Activated CD4-positive, alpha-beta T cell treated with anti-CD3 and anti-CD28 coated beads, Interleukin-2, amount 10 ng/mL, durations not matched to agents 24 days and 14 days (primary cell): ENCODE measurements at regions not wholly inside any gene's neighbourhood (a gene's known extent, or its start where the extent isn't known, plus 50 kb on each side); places are given as distances from the start of the nearest gene placed in this dataset.

Source experiments
- DNase-seq: peaks from one replicate; pipeline ENCODE4 v3.0.0; 2022
- H3K27ac Mint-ChIP-seq: one replicate; pipeline ENCODE4 v1.8.0; 2022; ENCODE audit warnings: mild to moderate bottlenecking, mixed read lengths
- H3K27me3 Mint-ChIP-seq: one replicate; pipeline ENCODE4 v1.8.0; 2022; ENCODE audit warnings: mixed read lengths
- H3K36me3 Mint-ChIP-seq: one replicate; pipeline ENCODE4 v1.8.0; 2022; ENCODE audit warnings: low read depth, mild to moderate bottlenecking, mixed read lengths
- H3K4me1 Mint-ChIP-seq: one replicate; pipeline ENCODE4 v1.8.0; 2021; ENCODE audit warnings: mixed read lengths
- H3K4me3 Mint-ChIP-seq: one replicate; pipeline ENCODE4 v1.8.0; 2022; ENCODE audit warnings: mild to moderate bottlenecking, moderate library complexity, mixed read lengths
- H3K9me3 Mint-ChIP-seq: one replicate; pipeline ENCODE4 v1.8.0; 2021; ENCODE audit warnings: mixed read lengths
- intact Hi-C: fragments of 100-400 bp; cut with micrococcal nuclease; formaldehyde crosslinking; loops from one replicate; pipeline ENCODE4 v1.15.1; 2023

DNA sequence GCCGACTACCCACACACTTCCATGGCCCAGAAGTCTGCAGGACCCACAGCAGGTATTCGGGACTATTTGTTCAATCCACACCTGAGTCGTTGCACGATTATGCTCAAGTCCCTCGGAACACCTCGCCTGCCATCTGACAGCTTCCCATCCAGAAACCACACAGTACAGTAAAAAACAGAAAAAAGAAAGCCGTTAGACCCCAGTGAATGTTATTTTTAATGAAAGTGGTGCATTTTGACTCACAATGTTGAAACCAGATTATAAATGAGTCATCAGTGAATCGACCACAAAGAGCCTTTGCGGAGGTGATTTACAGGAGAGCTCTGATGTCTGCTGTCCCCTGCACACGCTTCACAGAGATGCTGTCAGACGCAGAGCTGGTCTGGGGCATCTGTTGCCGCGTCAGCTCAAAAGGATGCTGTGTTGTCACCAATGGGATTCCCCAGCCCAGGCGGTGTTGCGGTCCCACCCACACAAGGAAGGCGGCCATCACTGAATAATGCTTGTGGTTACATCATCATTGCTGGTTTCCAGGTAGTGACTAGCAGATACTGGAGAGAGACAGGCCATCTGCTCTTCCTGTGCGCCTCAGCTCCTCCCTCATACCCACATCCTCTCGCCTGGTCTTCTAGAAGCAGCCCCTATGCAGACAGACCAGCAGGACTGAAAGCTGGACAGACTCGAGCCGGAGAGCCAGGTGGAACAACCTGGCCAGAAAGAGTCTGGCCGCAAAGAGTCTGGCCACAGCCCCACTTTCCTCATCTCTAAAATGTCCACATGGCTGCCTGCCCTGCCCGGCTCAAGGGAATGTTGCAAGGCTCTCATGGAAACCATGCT lies 116.8 kb downstream of the TOMM20 start:
- Mint-ChIP-seq H3K36me3 (peaks cover 45% of the 10 kb centered on the region), H3K4me3 (peak overlapping the region; percentile 76), H3K4me1 (peaks cover 79% of the 10 kb centered on the region), H3K27me3 (peaks cover 5% of the 10 kb centered on the region), H3K9me3 (peaks cover 20% of the 10 kb centered on the region), H3K27ac (peak overlapping the region; percentile 98)
- peak; percentile 98 for DNase-seq
- intact Hi-C loops, result loop anchor here (1.0 to 10.0 kb wide), 18 partner anchors 25 to 523 kb away; partner anchors contain the start of genes ARID4B and GGPS1

DNA sequence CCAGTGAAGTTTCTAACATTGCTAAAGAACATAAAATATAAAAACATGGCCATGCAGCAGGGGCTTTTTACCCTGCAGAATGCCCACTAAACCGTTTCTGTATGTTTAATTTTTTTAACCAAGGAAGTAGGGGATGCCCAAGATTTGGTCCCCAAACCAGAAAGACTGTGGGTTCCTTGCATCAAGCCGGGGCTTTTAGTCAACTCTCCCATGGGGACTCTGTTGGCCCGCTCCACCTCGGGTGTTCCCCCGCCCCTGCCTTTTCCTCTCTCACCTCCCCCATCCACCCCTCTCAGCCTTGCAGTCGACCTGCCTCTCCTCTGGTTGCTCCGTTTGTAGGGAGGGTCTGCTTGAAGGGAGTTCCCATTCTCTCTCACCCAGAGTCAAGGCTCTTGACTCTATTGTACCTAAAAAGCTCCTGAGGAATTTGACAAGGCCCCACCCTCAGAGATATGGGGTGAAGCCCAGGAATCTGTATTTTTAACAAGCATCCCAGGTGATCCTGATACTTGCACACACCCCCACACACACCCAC lies 117.5 kb downstream of the TOMM20 start:
- H3K4me3 Mint-ChIP-seq, result peak overlapping the region; percentile 76
- H3K4me1 Mint-ChIP-seq, result peaks cover 84% of the 10 kb centered on the region
- H3K27me3 Mint-ChIP-seq, result peaks cover 5% of the 10 kb centered on the region
- peaks cover 45% of the 10 kb centered on the region for H3K36me3 Mint-ChIP-seq
- intact Hi-C loops, result loop anchor here (1.0 to 10.0 kb wide), 18 partner anchors 24 to 522 kb away; partner anchors contain the start of genes ARID4B and GGPS1
- peaks cover 20% of the 10 kb centered on the region for H3K9me3 Mint-ChIP-seq
- peak; percentile 87 for DNase-seq
- peak overlapping the region; percentile 98 for H3K27ac Mint-ChIP-seq

DNA sequence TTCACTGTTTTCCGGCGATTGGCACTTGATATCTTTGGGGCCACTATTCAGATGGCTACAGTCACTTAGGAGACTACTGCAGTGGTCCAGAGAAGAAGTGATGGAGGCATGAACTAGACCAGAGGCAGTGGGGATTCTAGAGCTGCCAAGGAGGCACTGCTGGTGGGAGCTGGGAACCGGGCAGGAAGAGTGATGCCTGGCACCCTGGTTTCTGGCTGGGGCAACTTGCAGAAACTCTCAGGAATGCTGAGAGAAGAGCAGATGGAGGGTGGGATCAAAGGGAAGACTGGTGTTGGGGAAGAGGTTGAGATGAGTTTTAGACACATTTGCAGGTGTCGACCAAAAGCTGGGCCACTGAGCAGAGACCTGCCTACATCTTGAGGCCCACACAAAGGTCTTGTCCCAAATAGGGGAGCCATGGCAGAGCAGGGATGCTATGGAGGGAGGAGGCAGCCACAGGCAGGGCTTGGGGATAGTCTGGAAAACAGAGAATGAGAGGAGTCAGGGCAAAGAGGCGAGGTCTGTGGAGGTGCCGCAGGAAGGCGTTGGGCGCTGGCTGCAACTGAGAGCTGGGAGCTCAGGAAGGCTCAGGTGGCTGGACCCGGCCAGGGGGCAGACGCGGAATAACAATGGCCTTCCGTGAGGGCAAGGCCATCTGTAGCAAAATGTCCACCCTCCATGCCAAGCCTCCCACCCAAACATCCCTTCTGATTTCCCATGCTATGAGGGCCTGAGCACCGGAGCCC lies 118.9 kb downstream of the TOMM20 start:
- Mint-ChIP-seq H3K36me3 (peaks cover 48% of the 10 kb centered on the region), H3K27ac (peak overlapping the region; percentile 98), H3K4me1 (peaks cover 79% of the 10 kb centered on the region), H3K4me3 (peak overlapping the region; percentile 58), H3K27me3 (peaks cover 5% of the 10 kb centered on the region), H3K9me3 (peaks cover 24% of the 10 kb centered on the region)
- intact Hi-C loops, result loop anchor here (2.0 to 10.0 kb wide), 4 partner anchors 39 to 521 kb away; partner anchors contain the start of genes ARID4B and GGPS1
- no peak for DNase-seq

DNA sequence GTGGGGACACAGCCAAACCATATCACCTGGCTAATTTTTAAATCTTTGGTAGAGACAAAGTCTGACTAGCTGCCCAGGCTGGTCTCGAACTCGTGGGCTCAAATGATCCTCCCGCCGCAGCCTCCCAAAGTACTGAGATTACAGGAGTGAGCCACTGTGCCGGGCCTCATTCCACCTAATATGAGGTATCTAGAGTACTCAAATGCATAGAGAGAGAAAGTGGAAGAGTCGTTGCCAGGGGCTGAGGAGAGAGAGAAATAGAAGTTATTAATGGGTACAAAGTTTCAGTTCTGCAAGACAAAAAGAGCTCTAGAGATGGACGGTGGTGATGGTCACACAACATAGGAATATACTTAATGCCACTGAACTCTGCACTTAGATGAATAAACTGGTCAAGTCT lies 119.6 kb downstream of the TOMM20 start:
- no peak for DNase-seq
- H3K27me3 Mint-ChIP-seq, result peaks cover 5% of the 10 kb centered on the region
- peaks cover 17% of the 10 kb centered on the region for H3K9me3 Mint-ChIP-seq
- H3K36me3 Mint-ChIP-seq, result peaks cover 44% of the 10 kb centered on the region
- H3K4me3 Mint-ChIP-seq, result no peak overlapping the region
- intact Hi-C loops, result no loop called here
- peaks cover 77% of the 10 kb centered on the region for H3K4me1 Mint-ChIP-seq
- peak overlapping the region; percentile 98 for H3K27ac Mint-ChIP-seq

DNA sequence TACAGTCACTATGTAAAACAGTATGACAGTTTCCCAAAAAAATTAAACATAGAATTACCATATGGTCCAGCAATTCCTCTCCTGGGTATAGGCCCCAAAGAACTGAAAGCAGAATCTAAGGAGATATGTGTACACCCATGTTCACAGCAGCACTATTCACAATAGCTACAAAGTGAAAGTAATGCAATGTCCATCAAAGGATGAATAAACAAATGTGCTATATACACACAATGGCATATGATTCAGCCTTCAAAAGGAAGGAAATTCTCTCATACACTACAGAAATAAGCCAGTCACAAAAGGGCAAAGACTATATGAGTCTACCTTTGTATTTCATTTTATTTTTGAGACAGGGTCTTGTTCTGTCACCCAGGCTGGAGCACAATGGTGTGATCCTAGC lies 120.4 kb downstream of the TOMM20 start:
- Mint-ChIP-seq H3K27ac (peak overlapping the region; percentile 98), H3K9me3 (peaks cover 17% of the 10 kb centered on the region), H3K4me3 (peak overlapping the region; percentile 42), H3K27me3 (peaks cover 5% of the 10 kb centered on the region), H3K4me1 (peaks cover 75% of the 10 kb centered on the region), H3K36me3 (peaks cover 46% of the 10 kb centered on the region)
- DNase-seq, result no peak
- intact Hi-C loops, result no loop called here

DNA sequence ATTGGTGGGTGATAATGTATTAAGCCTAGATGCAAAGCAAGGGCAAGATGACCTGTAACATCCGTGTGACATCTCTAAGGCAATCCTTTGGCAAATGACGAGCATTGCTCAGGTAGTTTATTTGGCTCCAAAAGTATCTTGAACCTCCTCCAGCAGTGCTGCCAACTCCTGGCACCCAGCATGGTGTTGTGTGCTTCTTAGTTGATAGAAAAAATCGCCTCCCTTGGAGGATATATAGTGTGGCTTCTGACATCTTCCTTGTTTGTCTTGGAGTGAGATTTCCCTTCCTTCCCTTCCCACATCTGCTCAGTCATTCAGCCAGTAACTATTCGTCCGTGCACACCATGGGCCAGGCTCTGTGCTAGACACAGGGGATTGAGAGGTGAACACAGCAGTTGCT lies 121.8 kb downstream of the TOMM20 start:
- Mint-ChIP-seq H3K27ac (peak overlapping the region; percentile 89), H3K36me3 (peaks cover 36% of the 10 kb centered on the region), H3K4me1 (peaks cover 66% of the 10 kb centered on the region), H3K9me3 (peaks cover 17% of the 10 kb centered on the region), H3K27me3 (peaks cover 3% of the 10 kb centered on the region), H3K4me3 (no peak overlapping the region)
- intact Hi-C loops, result no loop called here
- no peak for DNase-seq

DNA sequence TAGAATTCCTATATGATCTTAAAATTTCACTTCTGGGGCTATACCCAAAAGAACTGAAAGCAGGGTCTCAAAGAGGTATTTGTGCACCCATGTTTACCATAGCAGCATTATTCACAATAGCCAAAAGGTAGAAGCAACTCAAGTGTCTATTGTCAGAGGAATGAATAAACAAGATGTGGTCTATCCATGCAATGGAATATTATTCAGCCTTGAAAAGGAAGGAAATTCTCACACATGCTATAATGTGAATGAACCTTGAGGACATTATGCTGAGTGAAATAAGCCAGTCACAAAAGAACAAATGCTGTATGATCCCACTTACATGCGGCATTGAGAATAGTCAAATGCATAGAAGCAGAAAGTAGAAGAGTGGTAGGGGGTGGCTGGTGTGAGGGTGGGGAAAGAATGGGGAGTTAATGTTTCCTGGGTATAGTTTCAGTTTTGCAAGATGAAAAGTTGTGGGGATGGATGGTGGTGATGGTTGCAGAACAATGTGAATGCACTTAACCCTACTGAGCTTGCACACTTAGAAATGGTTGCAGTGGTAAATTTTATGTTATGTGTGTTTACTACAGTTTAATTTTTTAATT lies 122.4 kb downstream of the TOMM20 start:
- H3K4me1 Mint-ChIP-seq, result peaks cover 64% of the 10 kb centered on the region
- H3K27me3 Mint-ChIP-seq, result no peaks in the 10 kb centered on the region
- H3K36me3 Mint-ChIP-seq, result peaks cover 32% of the 10 kb centered on the region
- H3K9me3 Mint-ChIP-seq, result peaks cover 17% of the 10 kb centered on the region
- peak; percentile 79 for DNase-seq
- peak overlapping the region; percentile 6 for H3K4me3 Mint-ChIP-seq
- intact Hi-C loops, result no loop called here
- peak overlapping the region; percentile 39 for H3K27ac Mint-ChIP-seq

DNA sequence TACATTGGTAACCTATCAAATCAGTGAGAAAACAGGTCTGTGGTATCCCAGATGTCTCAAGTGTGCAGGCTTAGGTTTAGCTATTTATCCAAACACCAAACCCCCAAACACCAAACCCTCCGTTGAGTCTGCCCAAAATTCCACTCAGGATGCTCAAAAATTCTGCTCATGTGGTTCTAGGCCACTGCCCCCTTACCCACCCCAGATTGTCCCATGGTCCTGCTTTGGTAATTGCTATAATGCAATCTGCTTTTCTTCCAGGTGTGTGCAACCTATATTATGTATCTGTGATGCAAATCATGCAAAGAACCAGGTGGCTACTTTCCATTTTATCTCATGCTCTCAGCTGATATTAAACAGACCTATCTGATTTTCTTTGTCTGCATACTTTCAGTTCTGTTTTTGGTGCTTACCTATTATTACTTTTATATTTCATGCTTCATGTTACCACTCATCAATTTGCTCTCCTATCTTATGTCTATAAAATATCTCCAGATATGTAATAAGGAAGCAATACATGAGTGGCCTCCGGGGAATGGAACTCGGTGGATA lies 123.7 kb downstream of the TOMM20 start:
- H3K4me3 Mint-ChIP-seq, result no peak overlapping the region
- intact Hi-C loops, result no loop called here
- H3K27me3 Mint-ChIP-seq, result no peaks in the 10 kb centered on the region
- peak overlapping the region; percentile 25 for H3K27ac Mint-ChIP-seq
- no peak for DNase-seq
- peaks cover 17% of the 10 kb centered on the region for H3K9me3 Mint-ChIP-seq
- peaks cover 27% of the 10 kb centered on the region for H3K36me3 Mint-ChIP-seq
- peaks cover 54% of the 10 kb centered on the region for H3K4me1 Mint-ChIP-seq

DNA sequence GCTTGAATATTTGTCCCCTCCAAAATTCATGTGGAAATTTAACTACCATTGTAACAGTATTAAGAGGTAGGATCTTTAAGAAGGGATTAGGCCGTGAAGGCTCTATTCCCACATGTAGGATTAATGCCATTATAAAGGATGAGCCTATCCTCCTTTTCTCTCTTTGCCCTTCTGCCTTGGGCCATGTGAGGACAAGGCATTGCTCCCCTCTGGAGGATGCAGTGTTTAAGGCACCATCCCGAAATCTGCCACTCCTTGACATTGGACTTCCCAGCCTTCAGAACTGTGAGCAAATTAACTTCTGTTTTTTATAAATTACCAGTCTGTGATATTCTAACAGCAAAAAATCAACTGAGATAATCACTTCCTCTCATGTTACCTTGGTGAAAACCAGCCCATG lies 124.4 kb downstream of the TOMM20 start:
- Mint-ChIP-seq H3K4me3 (no peak overlapping the region), H3K9me3 (peaks cover 12% of the 10 kb centered on the region), H3K36me3 (peaks cover 22% of the 10 kb centered on the region), H3K27ac (peak overlapping the region; percentile 9), H3K27me3 (no peaks in the 10 kb centered on the region), H3K4me1 (peaks cover 48% of the 10 kb centered on the region)
- intact Hi-C loops, result no loop called here
- no peak for DNase-seq

DNA sequence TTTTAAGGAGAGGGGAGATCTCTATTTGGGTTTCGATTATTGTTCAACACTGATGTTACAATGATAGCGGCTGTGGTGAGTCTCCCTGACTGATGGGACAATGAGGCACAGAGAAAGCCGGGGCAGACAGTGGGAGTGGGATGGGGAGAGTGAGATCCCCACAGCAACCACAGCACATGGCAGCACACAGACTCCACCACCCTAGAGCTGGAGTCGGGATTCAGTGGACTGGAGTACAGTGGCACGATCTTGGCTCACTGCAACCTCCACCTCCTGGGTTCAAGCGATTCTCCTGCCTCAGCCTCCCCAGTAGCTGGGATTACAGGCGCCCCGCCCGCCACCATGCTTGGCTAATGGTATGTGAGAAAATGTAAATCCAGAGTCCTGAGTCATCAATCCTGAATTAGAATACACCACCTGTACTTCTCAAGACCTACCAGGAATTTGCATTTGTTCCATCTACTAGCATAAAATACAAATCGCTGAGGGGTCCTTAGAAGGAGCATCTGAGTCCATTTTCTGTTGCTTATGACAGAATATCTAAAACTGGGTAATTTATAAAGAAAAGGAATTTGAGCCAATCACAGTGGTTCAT lies 125.8 kb downstream of the TOMM20 start:
- intact Hi-C loops, result loop anchor here (1.0 kb wide), 1 partner anchor 11 kb away; no protein-coding TSS in a partner anchor
- DNase-seq, result no peak
- Mint-ChIP-seq H3K36me3 (peaks cover 11% of the 10 kb centered on the region), H3K4me1 (peaks cover 45% of the 10 kb centered on the region), H3K27me3 (no peaks in the 10 kb centered on the region), H3K4me3 (no peak overlapping the region), H3K27ac (peak overlapping the region; percentile 63), H3K9me3 (peaks cover 4% of the 10 kb centered on the region)

DNA sequence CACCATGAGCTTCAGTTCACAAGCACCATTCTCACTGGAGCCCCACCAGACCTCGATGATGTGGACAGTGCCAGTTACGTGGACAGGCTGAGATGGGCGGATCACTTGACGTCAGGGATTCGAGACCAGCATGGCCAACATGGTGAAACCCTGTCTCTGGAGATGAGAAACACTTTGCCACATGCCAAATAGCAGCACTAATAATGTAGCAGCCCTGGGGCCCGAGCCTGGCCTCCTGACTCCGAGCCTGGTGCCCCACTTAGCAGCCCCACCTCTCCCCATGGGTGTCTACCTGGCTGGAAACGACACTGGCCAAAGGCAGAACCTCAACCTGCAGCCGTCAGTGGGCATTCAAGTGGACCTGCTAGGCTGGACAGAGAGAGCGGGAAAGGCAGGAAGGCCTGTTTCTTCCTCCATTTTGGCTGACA lies 129.1 kb downstream of the TOMM20 start:
- intact Hi-C loops, result no loop called here
- no peak for DNase-seq
- H3K4me1 Mint-ChIP-seq, result peaks cover 32% of the 10 kb centered on the region
- H3K27me3 Mint-ChIP-seq, result no peaks in the 10 kb centered on the region
- H3K27ac Mint-ChIP-seq, result no peak overlapping the region
- no peak overlapping the region for H3K4me3 Mint-ChIP-seq
- no peaks in the 10 kb centered on the region for H3K9me3 Mint-ChIP-seq
- H3K36me3 Mint-ChIP-seq, result peaks cover 2% of the 10 kb centered on the region

DNA sequence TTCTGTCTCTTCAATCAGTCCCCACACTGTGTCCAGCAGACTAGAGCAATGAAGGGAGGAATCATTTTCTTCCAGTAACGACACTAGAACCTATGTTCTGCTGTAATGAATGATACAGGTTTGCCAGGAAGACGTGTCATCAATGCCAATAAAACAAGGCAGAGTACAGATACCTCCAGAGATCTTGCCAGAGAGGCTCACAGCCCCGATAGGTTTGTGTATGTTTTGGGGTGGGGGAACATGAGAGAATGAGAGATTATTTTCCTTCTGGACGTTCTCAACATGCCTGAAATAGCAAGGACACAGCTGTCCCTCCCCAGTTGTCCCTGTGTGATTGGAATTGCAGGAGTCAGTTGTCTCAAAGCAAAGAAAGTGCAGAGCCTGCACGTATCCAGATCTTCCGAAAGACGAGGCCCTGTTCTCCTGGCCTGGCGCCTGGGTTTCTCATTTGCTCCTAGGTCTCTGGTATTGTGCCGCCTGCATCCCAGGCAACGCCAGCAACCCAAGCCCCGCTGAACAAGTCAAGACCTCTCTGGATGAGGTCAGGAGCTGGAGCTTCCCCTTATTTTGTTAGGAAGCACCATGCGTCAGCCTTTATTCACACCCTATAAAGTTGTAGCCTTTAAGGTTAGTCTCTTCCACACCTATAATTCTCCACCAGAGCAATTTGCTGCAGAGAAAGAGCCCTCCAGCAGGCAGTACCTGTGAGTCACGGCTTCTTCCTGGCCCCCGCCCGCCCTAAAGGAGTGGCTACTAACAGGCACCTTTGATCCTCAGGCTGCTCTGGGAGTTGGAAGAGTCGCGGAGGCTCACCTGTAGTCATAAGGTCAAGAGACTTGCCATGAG lies 130.5 kb downstream of the TOMM20 start:
- intact Hi-C loops, result no loop called here
- Mint-ChIP-seq H3K27ac (peak overlapping the region; percentile 48), H3K36me3 (no peaks in the 10 kb centered on the region), H3K9me3 (no peaks in the 10 kb centered on the region), H3K4me3 (no peak overlapping the region), H3K4me1 (peaks cover 35% of the 10 kb centered on the region), H3K27me3 (no peaks in the 10 kb centered on the region)
- DNase-seq, result no peak
